Heart right ventricle (tissue), 16 donors: ENCODE measurements at regions not wholly inside any gene's neighbourhood (a gene's known extent, or its start where the extent isn't known, plus 50 kb on each side); places are given as distances from the start of the nearest gene placed in this dataset.

Experiments
- ATAC-seq, 8 donors: fragments of 200-7000 bp; cut with Tn5 transposase; one replicate each; pipeline ENCODE4 v1.9.1; 2020; ENCODE audit warnings: mild to moderate bottlenecking in 8 of 8, moderate library complexity in 8 of 8, moderate number of reproducible peaks in 1 of 8
- DNase-seq, 2 donors: peaks; one replicate each; pipeline ENCODE4 v3.0.0-alpha.2; 2020
- H3K27ac ChIP-seq, 10 donors: fragments of 200-600 bp; sonication (generic) in 2 of 10; one replicate each; pipeline versions ENCODE4 v1.5.0 to v1.8.0; 2020 to 2022; ENCODE audit warnings: mild to moderate bottlenecking in 3 of 10
- H3K27me3 ChIP-seq, 7 donors: fragments of 200-600 bp; one replicate each; pipeline ENCODE4 v1.8.0; 2021 to 2022; ENCODE audit warnings: mild to moderate bottlenecking in 2 of 7
- H3K36me3 ChIP-seq, 9 donors: fragments of 200-600 bp; sonication (generic) in 1 of 9; one replicate each; pipeline versions ENCODE4 v1.5.0 to v1.8.0; 2020 to 2022; ENCODE audit warnings: mild to moderate bottlenecking in 2 of 9
- H3K4me1 ChIP-seq, 9 donors: fragments of 200-600 bp; sonication (generic) in 1 of 9; one replicate each; pipeline versions ENCODE4 v1.5.0 to v1.8.0; 2020 to 2022; ENCODE audit warnings: mild to moderate bottlenecking in 4 of 9
- H3K4me3 ChIP-seq, 10 donors: fragments of 200-600 bp; sonication (generic) in 2 of 10; one replicate each; pipeline versions ENCODE4 v1.5.0 to v1.8.0; 2020 to 2022; ENCODE audit warnings: mild to moderate bottlenecking in 7 of 10, moderate library complexity in 2 of 10
- H3K9me3 ChIP-seq, 11 donors: fragments of 200-600 bp in 10 of 11; sonication (generic) in 2 of 11; one replicate each; pipeline versions ENCODE4 v1.5.0 to v1.8.0; 2013 to 2022; ENCODE audit warnings: mild to moderate bottlenecking in 2 of 11, control low read depth in 1 of 11, moderate library complexity in 1 of 11
- WGBS, 2 donors: extraction: QIAGEN DNeasy Blood & Tissue Kit; methylation state at CpG; one replicate each; pipeline ENCODE4 v1.1.7; 2013; ENCODE audit warnings: inconsistent platforms in 1 of 2; 5-methylcytosine and 5-hydroxymethylcytosine counted together
- intact Hi-C, 10 donors: fragments of 100-400 bp; cut with DNase I; formaldehyde crosslinking; loops; one replicate each; pipeline versions ENCODE4 v1.11.1 to v1.14.2; 2022
- TF ChIP-seq, protein P1 (sequence below), 9 donors: fragments of 200-600 bp; sonication (generic) in 2 of 9; IDR thresholded peaks; one replicate each; pipeline versions ENCODE4 v1.5.0 to v1.8.0; 2021 to 2022; ENCODE audit warnings: antibody characterized with exemption in 9 of 9, mild to moderate bottlenecking in 5 of 9, moderate library complexity in 1 of 9
- donor health status: Arrhythmogenic right ventricular cardiomyopathy.
- donor health status: ischemic (EF 13 %, LVEDD 7.1; RV severe dilation, severe dysfunction).
- donor health status: healthy with polysubstance abuse.
- donor health status: DM: no; HTN: yes; CAD: no.
- donor health status: DM: no; HTN: no; CAD: no.
- donor health status: ischemic (EF 25% LVEDD 6.9; RV normal size, moderate dysfunction).
- donor health status: ischemic (EF 25% LVEDD 5.7; RV mildly dilated, moderate dysfunction).
- donor health status: healthy.
- donor health status: DM: yes; HTN: yes; CAD: no.
- donor health status: Ischemic cardiomyopathy.
- donor health status: ischemic (EF 35%, LVEDD 5.7; RV mildly dilated, moderate dysfunction).
- donor health status: nonischemic (EF 11% LVEDD 7.7; RV severe dilation, severe dysfunction).
- donor health status: DM: yes; HTN: yes; CAD: no.
- donor health status: PGD.
- donor health status: ischemic (EF 29% LVEDD 5.4; RV normal size, mild dysfunction).
- donor health status: nonischemic (EF 23%, LVEDD 6.1; RV moderate dilation, normal function).

DNA sequence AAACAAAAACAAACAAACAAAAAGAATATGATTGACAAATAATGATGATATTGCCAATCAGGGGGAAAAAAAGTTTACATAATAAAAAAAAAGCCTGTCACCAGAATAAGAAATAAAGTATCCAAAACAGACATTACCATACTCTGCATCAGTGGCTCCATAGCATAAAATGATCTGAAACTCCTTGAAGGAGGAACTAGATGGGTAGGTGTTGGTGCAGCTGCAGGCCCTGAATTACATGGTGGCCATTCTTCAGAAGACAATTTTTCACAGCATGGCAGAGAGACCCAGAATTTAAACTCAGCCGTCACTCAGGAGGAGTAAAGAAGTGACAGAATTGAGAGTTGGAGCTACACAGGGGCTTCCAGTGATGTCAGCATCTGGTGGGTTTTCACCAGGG is 60.2 kb downstream of the GLUL start:
- DNase-seq (no peak), ATAC-seq (no peak)
- Histone ChIP-seq H3K27me3 (peaks cover 0 to 4% (median 0%) of the 10 kb centered on the region in 7 donors), H3K4me1 (peaks cover 0 to 5% (median 0%) of the 10 kb centered on the region in 9 donors), H3K36me3 (no peaks in the 10 kb centered on the region), H3K4me3 (no peak overlapping the region), H3K9me3 (no peaks in the 10 kb centered on the region), H3K27ac (no peak overlapping the region)
- intact Hi-C loops: no loop called here
- TF ChIP-seq, protein P1, sequence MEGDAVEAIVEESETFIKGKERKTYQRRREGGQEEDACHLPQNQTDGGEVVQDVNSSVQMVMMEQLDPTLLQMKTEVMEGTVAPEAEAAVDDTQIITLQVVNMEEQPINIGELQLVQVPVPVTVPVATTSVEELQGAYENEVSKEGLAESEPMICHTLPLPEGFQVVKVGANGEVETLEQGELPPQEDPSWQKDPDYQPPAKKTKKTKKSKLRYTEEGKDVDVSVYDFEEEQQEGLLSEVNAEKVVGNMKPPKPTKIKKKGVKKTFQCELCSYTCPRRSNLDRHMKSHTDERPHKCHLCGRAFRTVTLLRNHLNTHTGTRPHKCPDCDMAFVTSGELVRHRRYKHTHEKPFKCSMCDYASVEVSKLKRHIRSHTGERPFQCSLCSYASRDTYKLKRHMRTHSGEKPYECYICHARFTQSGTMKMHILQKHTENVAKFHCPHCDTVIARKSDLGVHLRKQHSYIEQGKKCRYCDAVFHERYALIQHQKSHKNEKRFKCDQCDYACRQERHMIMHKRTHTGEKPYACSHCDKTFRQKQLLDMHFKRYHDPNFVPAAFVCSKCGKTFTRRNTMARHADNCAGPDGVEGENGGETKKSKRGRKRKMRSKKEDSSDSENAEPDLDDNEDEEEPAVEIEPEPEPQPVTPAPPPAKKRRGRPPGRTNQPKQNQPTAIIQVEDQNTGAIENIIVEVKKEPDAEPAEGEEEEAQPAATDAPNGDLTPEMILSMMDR (IDR thresholded peaks at IDR 0.05): no peak
- 98 to 100% methylated on average over 1 of the region's 1 CpG for WGBS, 2 donors

DNA sequence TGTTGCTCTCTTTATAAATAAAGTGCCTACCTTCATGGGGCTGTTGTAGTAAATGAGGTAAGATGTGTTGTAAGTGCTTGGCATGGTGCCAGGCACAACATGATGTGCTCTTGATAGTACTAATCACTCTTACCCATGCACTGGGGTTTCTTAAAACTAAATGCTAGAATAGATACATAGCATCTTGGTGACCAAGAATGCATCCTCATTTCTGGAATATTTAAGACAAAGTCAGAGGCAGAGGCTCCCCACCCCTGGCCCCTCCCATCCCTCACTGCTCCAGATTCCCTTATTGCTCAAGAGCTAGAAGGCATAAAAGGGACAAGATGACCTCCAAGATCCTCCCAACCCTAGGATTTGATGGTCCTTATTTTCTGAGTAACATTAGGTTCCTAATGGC is 61.3 kb downstream of the GLUL start:
- intact Hi-C loops: no loop called here
- H3K27ac ChIP-seq: no peak overlapping the region
- no peaks in the 10 kb centered on the region for H3K4me1 ChIP-seq
- DNase-seq (no peak), ATAC-seq (peak in 1 of 8 donors; percentile 16)
- peaks cover 0 to 4% (median 0%) of the 10 kb centered on the region in 7 donors for H3K27me3 ChIP-seq
- no peak overlapping the region for H3K4me3 ChIP-seq
- no peaks in the 10 kb centered on the region for H3K9me3 ChIP-seq
- H3K36me3 ChIP-seq: no peaks in the 10 kb centered on the region
- TF ChIP-seq, protein P1 (IDR thresholded peaks at IDR 0.05): no peak

DNA sequence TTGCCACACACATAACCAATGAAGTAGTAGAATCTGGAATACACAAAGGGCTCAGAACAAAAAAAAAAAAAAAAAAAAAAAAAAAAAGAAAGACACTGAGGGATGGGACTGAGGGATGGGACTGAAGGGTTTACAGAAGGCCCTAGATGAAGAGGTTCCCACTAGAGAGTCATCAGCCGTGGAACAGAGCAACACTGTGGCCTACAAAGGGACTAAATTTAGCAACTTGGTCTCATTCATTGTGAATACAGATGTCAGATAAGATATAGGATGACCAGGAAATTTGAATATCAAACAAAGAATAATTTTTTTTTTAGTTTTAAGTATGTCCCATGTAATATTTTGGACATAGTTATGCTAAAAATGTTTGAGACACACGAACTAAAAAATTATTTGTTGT is 62.1 kb downstream of the GLUL start:
- H3K4me1 ChIP-seq: no peaks in the 10 kb centered on the region
- DNase-seq (no peak), ATAC-seq (no peak)
- H3K36me3 ChIP-seq: no peaks in the 10 kb centered on the region
- no peaks in the 10 kb centered on the region for H3K9me3 ChIP-seq
- H3K27ac ChIP-seq: no peak overlapping the region
- TF ChIP-seq, protein P1 (IDR thresholded peaks at IDR 0.05): no peak
- 49 to 60% methylated on average over 2 of the region's 2 CpGs for WGBS, 2 donors
- peaks cover 0 to 4% (median 0%) of the 10 kb centered on the region in 7 donors for H3K27me3 ChIP-seq
- H3K4me3 ChIP-seq: no peak overlapping the region
- intact Hi-C loops: no loop called here

DNA sequence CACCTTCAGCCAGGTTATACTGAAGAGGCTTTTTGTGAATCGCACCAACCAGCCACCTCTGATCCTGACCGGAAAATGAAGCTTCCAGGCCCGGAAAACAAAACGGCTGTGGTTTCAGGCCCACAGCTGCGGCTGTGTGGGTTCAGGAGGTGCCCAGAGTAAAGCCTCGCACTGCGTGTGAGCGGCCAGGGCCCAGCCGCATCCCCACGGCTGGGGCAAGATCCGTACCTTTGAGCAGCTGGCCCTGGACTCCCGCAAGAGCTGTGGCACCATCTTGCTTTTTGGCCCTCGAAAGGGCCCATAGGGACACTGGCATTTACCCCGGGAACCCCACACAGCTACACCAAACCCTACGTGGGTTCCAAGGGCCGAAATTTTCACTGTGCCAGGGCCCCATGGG is 63.0 kb downstream of the GLUL start:
- Histone ChIP-seq H3K36me3 (no peaks in the 10 kb centered on the region), H3K4me1 (no peaks in the 10 kb centered on the region), H3K4me3 (no peak overlapping the region), H3K9me3 (no peaks in the 10 kb centered on the region), H3K27ac (no peak overlapping the region), H3K27me3 (no peaks in the 10 kb centered on the region)
- DNase-seq (no peak), ATAC-seq (peak in 1 of 8 donors; percentile 38)
- 97 to 98% methylated on average over 16 of the region's 16 CpGs for WGBS, 2 donors
- TF ChIP-seq, protein P1 (IDR thresholded peaks at IDR 0.05): no peak
- intact Hi-C loops: no loop called here

DNA sequence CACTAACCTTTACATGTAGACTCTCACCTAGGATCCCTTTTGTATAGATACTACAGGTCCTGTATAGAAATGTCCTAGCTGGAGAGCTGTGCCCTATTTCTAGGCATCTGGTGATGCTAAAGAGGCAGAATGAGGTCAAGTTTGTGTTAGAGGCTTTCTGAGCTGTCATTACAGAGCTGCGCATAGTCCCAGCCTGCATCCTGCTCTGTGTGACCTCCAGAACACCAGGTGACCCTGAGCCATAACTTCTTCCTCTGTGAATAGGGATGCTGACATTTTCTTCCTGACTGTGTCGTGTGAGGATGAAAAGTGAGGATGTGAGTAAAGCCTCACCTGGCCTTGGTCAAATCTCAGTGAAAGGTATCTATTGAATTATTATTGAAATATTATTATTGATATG is 66.3 kb downstream of the GLUL start:
- Histone ChIP-seq H3K27ac (no peak overlapping the region), H3K27me3 (no peaks in the 10 kb centered on the region), H3K4me3 (no peak overlapping the region), H3K4me1 (no peaks in the 10 kb centered on the region), H3K9me3 (no peaks in the 10 kb centered on the region), H3K36me3 (no peaks in the 10 kb centered on the region)
- DNase-seq: no peak
- intact Hi-C loops: no loop called here
- TF ChIP-seq, protein P1 (IDR thresholded peaks at IDR 0.05): no peak
- ATAC-seq: no peak
- 86 to 94% methylated on average over 2 of the region's 2 CpGs for WGBS, 2 donors
